SH-SY5Y (cell line): ENCODE measurements at regions not wholly inside any gene's neighbourhood (a gene's known extent, or its start where the extent isn't known, plus 50 kb on each side); places are given as distances from the start of the nearest gene placed in this dataset.

ENCODE experiments used
- GATA2 ChIP-seq: IDR thresholded peaks from 2 replicates; pipeline ENCODE4 v1.6.1; 2011; ENCODE audit warnings: mild to moderate bottlenecking, low read depth, low read length
- GATA3 ChIP-seq: IDR thresholded peaks from 2 replicates; pipeline ENCODE4 v1.6.1; 2011; ENCODE audit warnings: low read depth, mild to moderate bottlenecking, low read length, moderate library complexity

- TF ChIP-seq GATA3 (no peak), GATA2 (no peak)
Observed at GRCh38 chr18:8556424-8556823, 52.8 kb upstream of the RAB12 start.
